Activated naive CD4-positive, alpha-beta T cell treated with anti-CD3 and anti-CD28 coated beads, Interleukin-2, amount 50 U/mL, for 16 hours (primary cell): ENCODE measurements at regions not wholly inside any gene's neighbourhood (a gene's known extent, or its start where the extent isn't known, plus 50 kb on each side); places are given as distances from the start of the nearest gene placed in this dataset.

Experiments used
- DNase-seq: peaks from one replicate; pipeline ENCODE4 v3.0.0-alpha.2; 2020

DNA sequence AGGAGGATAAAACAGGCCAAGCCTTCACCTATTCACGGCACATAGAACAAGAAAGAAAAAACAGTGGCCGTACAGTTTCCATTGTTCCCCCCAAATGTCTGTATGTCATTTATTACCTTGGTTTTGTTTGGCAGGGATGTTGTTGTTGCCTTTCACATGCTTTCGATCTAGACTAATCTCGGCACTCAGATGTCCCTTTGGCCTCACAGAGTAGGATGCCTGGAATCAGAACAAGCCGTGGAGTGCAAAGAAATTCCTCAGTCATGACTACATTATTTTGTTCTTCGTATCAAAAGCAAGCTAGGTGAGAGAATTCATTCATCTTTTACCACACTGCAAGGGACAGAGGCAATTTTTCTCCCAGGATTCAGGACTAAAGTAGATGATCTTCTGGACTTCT, 106.9 kb downstream of the SMIM20 start:
- DNase-seq: no peak

DNA sequence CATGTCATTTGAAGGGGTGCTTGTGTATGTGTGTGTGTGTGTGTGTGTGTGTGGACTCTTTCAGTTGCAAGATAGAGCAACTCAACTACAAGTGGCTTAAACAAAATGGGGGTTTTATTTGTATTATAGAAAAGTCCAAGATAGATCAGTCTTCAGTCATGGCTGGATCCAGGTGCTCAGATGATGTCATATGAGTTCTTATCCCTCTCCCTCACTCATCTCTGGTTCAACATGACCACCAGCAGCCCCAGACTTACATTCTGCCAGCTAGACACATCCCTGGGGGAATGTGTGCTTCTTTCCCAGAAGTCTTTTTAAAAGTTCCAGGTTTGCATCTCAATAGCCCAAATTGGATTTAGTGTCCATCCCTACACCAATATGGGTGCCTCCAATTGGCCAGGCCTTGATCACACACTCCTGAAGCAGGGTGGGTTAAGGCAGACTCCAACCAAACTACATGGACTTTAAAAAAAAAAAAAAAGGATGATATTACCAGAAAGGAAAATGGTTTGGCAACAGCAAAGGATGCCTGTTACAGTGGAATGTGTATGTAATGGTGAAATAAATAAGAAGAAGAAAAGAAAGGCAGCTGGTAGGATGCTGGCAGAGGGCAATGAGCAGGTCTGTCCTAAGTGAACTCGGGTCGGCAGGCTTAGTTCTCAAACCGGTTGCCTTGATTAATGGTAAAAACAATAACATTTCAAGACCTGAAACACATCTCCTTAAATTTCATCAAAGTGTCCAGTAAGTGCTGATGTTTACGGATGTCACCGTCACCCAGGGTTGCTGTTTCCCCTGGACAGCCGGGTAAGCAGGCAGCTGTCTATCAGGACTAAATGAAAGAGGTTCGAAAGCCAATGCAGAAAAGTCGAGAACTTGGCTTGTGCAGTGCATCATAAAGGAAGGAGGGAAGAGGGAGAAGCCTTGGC, 107.7 kb downstream of the SMIM20 start:
- DNase-seq: no peak

DNA sequence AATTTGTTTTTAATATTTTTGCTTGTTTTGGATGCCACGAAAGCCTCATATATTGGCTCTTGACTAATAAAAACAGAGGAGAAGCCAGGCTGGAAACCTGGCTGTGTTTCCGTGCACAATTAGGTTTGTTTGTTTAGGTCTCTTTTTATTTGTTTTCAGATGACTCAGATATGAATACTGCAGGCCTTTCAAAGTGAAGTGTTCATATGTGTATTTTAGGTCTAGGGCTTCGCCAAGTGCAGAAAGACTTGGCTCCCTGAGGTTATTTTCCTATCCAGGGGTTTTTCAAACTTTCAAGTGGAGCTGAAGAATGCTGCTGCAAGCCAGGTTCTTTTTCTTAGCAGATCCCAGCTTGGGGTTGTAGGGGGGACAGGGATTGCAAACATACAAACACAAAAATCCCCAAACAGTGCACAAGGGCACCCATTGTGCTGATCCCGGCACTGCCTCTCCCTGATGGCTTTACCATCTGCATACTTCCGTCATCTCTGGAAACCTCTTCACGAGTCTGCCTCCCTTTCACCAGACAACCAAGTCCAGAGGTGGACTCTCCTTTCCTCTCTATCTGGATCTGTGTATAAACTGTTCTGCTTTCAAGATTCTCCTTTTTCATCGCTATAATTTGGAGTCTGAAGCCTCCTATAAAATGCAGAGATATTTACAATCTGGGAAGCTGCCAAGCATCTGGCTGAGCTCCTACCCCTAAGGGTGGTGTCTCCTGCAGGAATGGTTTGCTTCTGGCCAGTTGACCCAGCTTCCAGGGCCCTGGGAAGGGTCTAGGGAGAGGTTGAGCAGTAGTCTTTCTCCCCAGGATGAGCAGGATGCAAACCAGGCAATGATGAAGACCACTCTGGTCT, 108.6 kb downstream of the SMIM20 start:
- DNase-seq: no peak

GRCh38 chr4:26023203-26023972, 109.4 kb downstream of the SMIM20 start:
- DNase-seq: no peak

DNA sequence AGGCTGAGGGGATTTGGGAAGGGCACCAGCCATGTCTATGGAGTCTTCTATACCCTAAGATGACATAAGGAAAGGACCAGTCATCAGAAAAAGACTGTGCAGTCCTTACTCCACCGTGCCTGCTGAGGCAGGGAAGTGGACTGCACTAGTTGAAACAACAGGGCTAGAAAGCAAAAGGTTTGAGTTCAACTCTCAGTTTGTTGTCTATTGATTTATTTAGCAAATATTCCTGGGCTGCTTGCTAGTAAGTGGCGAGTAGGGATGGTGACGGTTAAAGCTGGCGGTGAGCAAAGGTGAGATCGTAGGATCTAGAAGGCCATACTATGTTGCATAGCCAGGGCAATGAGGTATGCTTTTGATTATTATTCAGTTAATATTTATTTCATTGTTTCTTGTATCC, 110.1 kb downstream of the SMIM20 start:
- DNase-seq: no peak

- no peak for DNase-seq
Observed at GRCh38 chr4:26028133-26028792, 114.2 kb downstream of the SMIM20 start.

- peak; percentile 76 for DNase-seq
Observed at GRCh38 chr4:26028793-26029567, 115.0 kb downstream of the SMIM20 start.

GRCh38 chr4:26029568-26030131, 115.6 kb downstream of the SMIM20 start:
- DNase-seq: no peak

- DNase-seq: no peak
Observed at GRCh38 chr4:26030260-26030667, 116.2 kb downstream of the SMIM20 start.

DNA sequence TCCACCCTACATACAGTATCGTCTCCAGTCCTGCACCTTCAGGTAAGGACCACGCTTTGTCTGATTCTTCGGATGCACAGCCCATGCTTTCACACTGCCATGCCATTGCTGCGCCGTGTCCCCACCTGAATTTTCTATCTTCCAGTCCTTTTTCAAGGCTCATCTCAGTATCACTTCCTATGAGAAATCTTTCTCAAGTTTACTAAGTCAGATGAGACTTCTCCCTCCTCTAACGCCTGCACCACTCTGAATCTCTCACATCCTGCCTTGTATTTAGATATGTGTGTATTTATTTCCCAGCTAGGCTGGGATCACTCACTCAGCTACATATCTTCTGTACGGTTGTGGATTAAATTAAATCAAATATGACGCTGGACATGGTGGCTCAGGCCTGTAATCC, 116.8 kb downstream of the SMIM20 start:
- no peak for DNase-seq

DNA sequence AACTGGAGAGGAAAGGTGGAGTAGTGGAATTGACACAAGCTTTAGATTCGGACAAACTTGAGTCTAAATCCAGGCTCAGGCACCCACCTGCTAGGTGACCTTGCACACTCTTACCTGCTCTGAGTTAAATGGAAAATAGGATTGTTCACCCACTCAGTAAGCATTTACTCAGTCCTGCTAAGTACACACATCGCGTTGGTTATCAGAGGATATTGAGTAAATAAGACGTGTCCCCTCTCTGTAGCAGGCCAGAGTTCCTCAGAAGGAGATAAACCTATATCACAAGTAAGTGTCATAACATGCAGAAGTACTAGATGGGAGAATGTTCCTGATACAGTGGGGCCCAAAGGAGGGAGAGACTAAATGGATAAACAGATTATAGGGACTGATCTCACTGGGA, 117.7 kb downstream of the SMIM20 start:
- no peak for DNase-seq

DNA sequence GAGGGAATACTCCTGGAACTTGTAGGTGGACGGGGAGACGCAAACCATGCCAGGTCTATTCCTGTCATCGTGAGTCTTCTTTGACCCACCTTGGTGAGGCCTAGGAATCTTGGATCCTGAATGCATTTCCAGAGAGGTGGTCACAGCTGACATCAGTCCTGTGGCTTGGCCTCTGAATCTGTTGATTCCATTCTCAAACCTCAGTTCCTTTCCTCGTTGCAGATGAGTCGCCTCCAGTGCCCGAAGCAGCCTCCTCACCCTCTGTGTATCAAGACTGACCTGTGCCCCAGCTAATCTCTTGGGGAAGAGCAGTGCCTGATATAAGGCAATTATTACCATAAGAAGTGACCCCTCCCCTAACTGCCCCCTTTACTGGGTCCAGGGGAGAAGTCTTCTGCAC, 118.1 kb downstream of the SMIM20 start:
- DNase-seq: no peak

DNA sequence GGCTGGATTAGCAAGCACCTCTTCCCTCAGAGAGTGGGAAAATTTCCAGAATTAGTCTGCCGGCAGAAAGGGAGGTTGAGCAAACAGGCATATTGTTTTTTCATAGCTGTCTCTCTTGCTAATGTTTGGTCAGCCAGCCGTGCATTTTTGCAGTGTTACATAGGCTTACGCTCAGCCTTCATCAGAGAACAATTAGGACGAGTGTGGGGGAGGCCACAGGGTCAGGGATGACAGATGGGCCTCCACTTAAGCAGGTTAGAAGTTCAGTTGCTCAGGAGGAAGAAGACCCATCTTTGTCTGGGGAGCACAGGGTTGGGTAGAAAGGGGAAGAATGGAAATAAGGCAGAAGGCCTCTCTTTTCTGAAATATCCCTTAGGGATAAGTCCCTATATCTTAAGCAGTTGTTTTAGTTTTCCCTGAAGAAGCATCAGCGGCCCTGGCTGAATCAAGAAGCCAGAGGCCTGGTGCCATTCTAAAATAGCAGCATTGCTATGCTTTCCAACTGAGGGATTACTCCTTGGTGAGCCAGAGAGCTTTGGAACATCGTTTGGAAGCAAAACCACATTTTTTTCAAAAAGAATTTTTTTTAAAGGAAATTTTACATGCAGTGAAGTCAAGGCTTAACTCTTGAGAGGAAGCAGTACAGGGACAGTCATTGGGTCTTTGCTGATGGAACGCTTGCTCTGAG, 118.8 kb downstream of the SMIM20 start:
- DNase-seq: no peak

DNA sequence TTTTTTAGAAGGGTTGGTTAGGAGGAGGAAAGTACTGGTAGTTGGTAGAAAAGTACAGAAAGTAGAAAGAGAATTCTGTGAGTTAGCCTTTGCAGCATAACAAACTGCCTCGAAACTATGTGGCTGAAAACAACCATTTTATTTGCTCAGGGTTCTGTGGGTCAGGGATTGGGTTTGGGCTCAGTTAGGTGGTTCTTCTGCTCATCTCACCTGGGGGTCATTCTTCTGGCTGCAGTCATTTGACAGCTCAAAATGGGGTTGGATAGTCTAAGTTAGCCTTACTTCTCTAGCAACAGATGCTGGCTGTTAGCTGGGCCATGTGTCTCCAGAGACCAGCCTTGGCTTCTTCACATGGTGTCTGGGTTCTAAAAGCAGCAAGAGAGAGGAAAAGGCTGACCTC, 119.4 kb downstream of the SMIM20 start:
- DNase-seq: no peak

- no peak for DNase-seq
Observed at GRCh38 chr4:26034849-26035248, 120.8 kb downstream of the SMIM20 start.

- no peak for DNase-seq
Observed at GRCh38 chr4:26035921-26036320, 121.9 kb downstream of the SMIM20 start.

DNA sequence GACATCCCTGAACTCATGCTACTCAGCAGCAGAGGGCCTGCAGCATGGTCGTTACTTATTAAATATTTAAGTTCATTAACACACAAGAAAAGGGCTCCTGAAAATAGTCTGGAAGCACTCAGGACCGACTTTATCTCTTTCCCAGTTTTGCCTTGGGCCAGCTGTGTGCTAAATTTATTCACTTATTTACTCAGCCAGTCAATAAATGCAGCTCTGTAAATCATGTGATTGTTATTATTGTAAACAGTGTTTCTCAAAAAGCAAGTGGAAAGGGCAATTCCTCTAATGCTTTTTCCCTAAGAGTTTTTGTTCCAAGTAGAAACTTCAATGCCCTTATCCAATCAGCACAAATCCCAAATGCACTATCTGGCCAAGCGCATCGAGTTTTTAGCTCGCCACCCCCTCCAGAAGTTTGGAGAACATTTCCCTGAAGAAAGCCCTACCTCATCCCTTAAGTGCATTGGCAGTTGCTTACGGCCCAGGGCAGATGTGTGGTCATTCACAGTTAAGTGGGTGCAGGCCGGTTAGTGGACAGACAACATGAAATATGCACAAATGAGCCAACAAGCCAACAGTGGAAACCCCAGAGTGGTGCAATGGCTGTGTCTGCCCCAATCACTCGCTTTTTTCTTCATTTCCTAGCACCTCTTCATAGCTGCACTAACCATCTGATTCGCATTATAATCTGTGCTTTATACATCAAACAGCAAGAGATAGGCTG, 125.8 kb downstream of the SMIM20 start:
- DNase-seq: no peak

DNA sequence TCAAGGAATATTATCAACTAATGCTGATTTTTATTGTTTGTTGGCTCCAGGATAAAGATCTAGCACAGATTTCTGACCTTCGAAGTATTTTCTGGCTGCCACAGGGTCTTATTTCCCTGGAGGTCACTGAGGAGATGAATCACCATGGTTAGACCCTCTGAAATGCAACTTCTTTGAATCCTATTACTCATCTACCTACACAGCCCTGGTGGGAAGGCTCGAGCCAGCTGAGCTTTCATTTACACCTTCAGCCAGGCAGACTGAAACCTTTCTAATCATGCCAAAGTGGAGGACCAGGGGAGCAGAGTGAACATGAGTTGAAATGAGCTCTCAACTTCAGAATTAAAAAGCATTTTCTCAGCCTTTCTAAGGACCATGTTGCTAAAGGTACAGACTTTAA, 130.5 kb downstream of the SMIM20 start:
- DNase-seq: no peak

GRCh38 chr4:26044983-26045382, 131.0 kb downstream of the SMIM20 start:
- no peak for DNase-seq

DNA sequence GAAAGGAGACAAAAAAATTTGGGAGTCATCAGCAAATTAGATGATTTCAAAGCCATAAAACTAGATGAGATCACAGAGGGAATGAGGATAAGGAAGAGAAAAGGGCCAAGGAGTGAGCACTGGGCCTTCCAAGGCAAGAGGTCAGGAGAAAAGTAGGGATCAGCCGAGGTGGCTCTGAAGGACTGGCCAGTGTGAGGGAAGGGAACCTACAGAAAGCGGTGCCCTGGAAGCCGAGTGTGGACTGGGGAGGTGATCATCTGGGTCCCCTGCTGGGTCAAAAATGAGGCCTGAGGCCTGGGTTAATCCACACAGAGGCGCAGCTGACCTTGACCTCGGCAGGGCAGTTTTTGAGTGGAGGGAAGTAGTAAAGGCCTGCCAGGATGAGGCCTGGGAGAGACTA, 133.8 kb downstream of the SMIM20 start:
- no peak for DNase-seq
